Nephron progenitor cell (in vitro differentiated cells): ENCODE measurements at regions not wholly inside any gene's neighbourhood (a gene's known extent, or its start where the extent isn't known, plus 50 kb on each side); places are given as distances from the start of the nearest gene placed in this dataset.

Experiments
- DNase-seq: peaks from one replicate; pipeline ENCODE4 v3.0.0; 2021
- H3K27ac Mint-ChIP-seq: 2 replicates; pipeline ENCODE4 v1.8.0; 2021; ENCODE audit warnings: mild to moderate bottlenecking, moderate library complexity, mixed read lengths
- H3K27me3 Mint-ChIP-seq: 2 replicates; pipeline ENCODE4 v1.8.0; 2021; ENCODE audit warnings: mild to moderate bottlenecking, low read depth, mixed read lengths; ENCODE audit not compliant: poor library complexity
- H3K36me3 Mint-ChIP-seq: 2 replicates; pipeline ENCODE4 v1.8.0; 2021; ENCODE audit warnings: low read depth, mixed read lengths
- H3K4me1 Mint-ChIP-seq: 2 replicates; pipeline ENCODE4 v1.8.0; 2021; ENCODE audit warnings: mixed read lengths
- H3K4me3 Mint-ChIP-seq: 2 replicates; pipeline ENCODE4 v1.8.0; 2021; ENCODE audit warnings: mild to moderate bottlenecking, moderate library complexity, mixed read lengths
- H3K9me3 Mint-ChIP-seq: 2 replicates; pipeline ENCODE4 v1.8.0; 2021; ENCODE audit warnings: mild to moderate bottlenecking, moderate library complexity, mixed read lengths
- CTCF ChIP-seq: fragments of 200-600 bp; sonication (generic); IDR thresholded peaks from 2 replicates; pipeline ENCODE4 v1.5.0; 2021; ENCODE audit warnings: antibody characterized with exemption

- no peak for DNase-seq
- Mint-ChIP-seq H3K27ac (no peak overlapping the region), H3K4me1 (peaks cover 6% of the 10 kb centered on the region), H3K9me3 (peaks cover 18% of the 10 kb centered on the region), H3K4me3 (no peak overlapping the region), H3K36me3 (peaks cover 9% of the 10 kb centered on the region), H3K27me3 (no peaks in the 10 kb centered on the region)
- TF ChIP-seq CTCF, result no peak
Observed at GRCh38 chr2:220191031-220191430, 563.6 kb downstream of the SLC4A3 start.

- Mint-ChIP-seq H3K27me3 (no peaks in the 10 kb centered on the region), H3K36me3 (peaks cover 9% of the 10 kb centered on the region), H3K9me3 (peaks cover 24% of the 10 kb centered on the region), H3K4me3 (no peak overlapping the region), H3K4me1 (peaks cover 6% of the 10 kb centered on the region), H3K27ac (no peak overlapping the region)
- no peak for DNase-seq
- TF ChIP-seq CTCF, result no peak
Observed at GRCh38 chr2:220191737-220192136, 564.3 kb downstream of the SLC4A3 start.

DNA sequence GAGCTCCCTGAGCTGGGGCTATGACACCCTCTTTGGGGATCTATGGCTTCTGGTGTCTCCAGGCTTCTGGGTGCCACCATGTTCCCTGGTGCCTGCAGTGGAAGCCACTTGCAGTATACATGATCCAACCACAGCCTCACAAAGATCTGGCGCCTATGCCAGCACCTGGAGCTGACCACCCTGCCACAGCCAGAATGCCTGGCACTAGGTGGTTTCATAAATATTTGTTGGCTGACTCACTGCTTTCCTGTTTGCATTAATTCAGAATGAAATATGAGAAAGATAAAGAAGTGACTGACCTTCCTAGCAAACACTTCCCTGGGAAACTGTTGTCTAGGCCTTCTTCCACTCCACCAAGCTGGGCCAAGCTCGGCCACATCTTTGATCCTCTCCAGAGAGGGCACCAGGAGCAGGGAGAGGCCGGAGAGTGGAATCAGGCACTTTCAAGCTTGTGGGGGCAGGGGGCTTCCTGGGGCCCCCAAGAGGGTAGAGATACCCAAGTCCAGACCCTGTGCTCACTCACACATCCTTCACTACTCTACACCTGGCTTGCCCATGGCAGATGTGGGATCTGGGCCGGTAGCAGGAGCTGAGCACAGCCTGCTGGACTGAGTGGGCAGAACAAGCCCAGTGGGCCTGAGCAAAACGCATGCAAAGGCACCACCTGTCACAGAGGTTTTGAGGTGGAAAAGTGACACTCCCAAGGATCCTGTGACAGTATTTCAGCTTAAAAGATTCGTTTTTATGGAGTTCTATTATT, 565.7 kb downstream of the SLC4A3 start:
- peaks cover 7% of the 10 kb centered on the region for H3K4me1 Mint-ChIP-seq
- DNase-seq, result no peak
- TF ChIP-seq CTCF, result no peak
- H3K4me3 Mint-ChIP-seq, result no peak overlapping the region
- peaks cover 9% of the 10 kb centered on the region for H3K36me3 Mint-ChIP-seq
- peaks cover 24% of the 10 kb centered on the region for H3K9me3 Mint-ChIP-seq
- no peak overlapping the region for H3K27ac Mint-ChIP-seq
- no peaks in the 10 kb centered on the region for H3K27me3 Mint-ChIP-seq

- TF ChIP-seq CTCF, result no peak
- DNase-seq, result no peak
- H3K36me3 Mint-ChIP-seq, result peaks cover 9% of the 10 kb centered on the region
- H3K4me1 Mint-ChIP-seq, result peaks cover 14% of the 10 kb centered on the region
- peaks cover 24% of the 10 kb centered on the region for H3K9me3 Mint-ChIP-seq
- H3K27ac Mint-ChIP-seq, result no peak overlapping the region
- H3K27me3 Mint-ChIP-seq, result no peaks in the 10 kb centered on the region
- no peak overlapping the region for H3K4me3 Mint-ChIP-seq
Observed at GRCh38 chr2:220194630-220195584, 567.5 kb downstream of the SLC4A3 start.

- Mint-ChIP-seq H3K4me1 (peaks cover 14% of the 10 kb centered on the region), H3K27me3 (peaks cover 4% of the 10 kb centered on the region), H3K27ac (no peak overlapping the region), H3K9me3 (peaks cover 28% of the 10 kb centered on the region), H3K4me3 (no peak overlapping the region), H3K36me3 (peaks cover 6% of the 10 kb centered on the region)
- TF ChIP-seq CTCF, result no peak
- DNase-seq, result no peak
Observed at GRCh38 chr2:220198896-220199295, 571.5 kb downstream of the SLC4A3 start.
